ENCODE measurements at regions not wholly inside any gene's neighbourhood (a gene's known extent, or its start where the extent isn't known, plus 50 kb on each side); places are given as distances from the start of the nearest gene placed in this dataset.
"Not testable (repeated sequence)": the region's sequence is repeated elsewhere in the genome, so short reads cannot be mapped to it uniquely, and the experiment has no call there.

DNA sequence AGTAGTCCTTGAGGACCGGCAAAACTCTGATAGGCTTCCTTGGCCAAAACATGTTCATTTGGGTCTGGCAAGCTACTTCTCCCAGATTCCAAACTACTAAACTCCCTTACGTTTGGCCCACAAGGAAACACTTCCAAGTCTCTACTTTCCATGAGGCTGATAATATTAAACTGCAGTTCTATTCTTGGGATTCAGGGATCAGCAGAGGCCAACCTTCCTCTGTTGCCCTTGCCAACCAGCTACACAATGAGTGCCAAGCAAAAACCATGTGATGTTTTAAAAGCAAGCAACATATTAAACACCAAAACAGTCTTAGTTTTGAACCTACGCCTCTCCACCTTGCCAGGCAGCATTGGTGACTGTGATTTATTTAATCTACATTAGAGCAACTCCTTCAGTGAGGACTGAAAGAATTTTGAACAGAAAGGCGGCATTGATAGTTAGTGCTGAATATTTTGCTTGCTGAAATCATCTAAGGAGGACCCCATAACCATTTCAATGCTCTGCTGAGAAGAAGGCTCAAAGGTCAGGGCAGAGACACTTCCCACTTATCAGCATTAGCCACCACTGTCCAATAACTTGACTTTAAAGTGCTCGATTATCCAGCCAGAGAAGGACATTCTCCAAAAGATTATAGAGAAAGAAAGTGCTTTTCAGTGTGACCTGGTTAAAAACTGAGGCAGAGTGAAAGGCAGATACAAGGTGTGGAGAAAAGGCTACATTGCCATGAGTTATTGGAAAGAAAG is 287.1 kb downstream of the TBC1D4 start:
- in situ Hi-C loops (cut with HindIII; ENCODE audit: low pct_unique_long_range_greater_than_20kb, low sequenced_read_pairs), result no loop called here
- no peak for DNase-seq (ENCODE audit: low read depth, low spot score)

DNA sequence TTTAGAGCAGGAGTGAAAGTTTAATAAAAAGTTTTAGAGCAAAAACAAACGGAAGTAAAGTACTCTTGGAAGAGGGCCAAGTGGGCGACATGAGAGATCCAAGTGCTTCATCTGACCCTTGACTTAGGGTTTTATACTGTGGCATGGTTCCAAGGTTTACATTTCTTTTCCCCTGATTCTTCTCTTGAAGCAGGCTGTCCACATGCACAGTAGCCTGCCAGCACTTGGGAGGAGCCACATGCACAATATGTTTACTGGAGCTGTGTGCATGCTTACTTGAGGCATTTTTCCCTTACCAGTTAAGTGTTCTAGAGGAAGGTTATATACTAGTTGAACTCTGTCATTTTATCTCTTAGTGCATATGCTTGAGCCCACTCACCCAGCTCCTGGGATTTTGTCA is 295.6 kb downstream of the TBC1D4 start:
- in situ Hi-C loops (cut with HindIII; ENCODE audit: low pct_unique_long_range_greater_than_20kb, low sequenced_read_pairs), result no loop called here
- no peak for DNase-seq (ENCODE audit: low read depth, low spot score)

DNA sequence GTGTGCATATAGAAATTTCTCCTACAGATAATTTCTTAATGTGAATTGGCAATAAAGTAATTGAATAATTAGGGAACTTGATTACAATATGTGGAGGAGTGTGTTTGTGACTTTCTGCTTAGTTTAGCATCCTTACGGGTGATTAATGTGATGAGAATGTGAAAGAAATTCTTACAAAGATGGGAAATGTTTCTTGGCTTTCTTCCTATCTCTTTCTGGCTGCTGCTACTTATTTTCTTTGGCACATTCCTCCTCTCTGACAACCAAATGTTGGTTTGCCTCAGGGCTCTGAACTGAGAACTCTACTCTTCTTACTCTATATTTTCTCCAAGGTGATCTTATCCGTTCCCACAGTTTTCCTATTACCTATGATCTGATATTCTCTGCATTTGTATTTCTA is 300.1 kb downstream of the TBC1D4 start:
- in situ Hi-C loops (cut with HindIII; ENCODE audit: low pct_unique_long_range_greater_than_20kb, low sequenced_read_pairs), result no loop called here
- no peak for DNase-seq (ENCODE audit: low read depth, low spot score)

DNA sequence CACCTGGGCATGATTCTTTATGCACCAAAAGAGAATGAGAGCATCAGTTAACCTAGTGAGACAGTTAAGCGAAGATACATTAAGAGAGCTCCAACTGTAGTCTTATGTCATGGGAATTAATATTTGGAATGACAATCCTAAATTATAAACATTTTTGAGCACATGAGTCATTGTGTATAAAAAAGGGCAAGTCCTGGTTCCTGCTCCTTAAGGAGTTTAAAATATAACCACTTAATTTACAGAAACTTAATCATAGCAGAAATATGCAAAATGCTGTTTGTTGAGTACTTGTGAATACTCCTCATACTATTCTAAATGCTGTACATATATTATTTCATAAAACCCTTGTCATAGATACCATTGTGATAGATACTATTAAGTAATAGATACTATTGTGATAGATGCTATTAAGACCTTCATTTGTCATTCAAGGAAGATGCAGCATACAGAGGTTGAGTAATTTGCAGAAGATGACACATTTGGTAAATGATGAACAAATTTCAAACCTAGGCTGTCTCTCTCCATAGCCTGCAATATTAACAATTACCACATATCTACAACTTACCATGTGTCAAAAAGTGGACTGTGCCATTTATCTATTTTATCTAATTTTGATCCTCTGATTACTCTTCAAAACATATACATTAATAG is 301.0 kb downstream of the TBC1D4 start:
- no peak for DNase-seq (ENCODE audit: low read depth, low spot score)
- in situ Hi-C loops (cut with HindIII; ENCODE audit: low pct_unique_long_range_greater_than_20kb, low sequenced_read_pairs), result no loop called here

DNA sequence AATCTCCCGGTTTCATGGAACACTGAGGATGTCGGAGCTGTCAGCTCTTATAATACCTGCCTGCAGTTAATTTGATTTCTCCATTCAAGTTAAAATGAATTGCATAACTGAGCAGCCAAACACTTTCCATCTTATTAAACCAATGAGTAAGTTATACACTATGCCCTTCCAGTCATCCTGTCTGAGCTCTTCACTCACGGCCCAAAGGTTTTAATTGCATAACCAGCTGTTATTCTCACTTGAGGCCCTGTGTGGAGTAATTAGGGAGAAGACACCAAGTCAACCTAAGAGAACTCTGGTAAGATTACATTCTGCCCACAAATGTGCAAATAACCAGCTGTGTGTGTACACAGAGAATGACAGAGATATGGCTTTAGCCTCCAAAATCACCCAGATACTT is 303.5 kb downstream of the TBC1D4 start:
- in situ Hi-C loops (cut with HindIII; ENCODE audit: low pct_unique_long_range_greater_than_20kb, low sequenced_read_pairs), result no loop called here
- DNase-seq (ENCODE audit: low read depth, low spot score), result no peak

DNA sequence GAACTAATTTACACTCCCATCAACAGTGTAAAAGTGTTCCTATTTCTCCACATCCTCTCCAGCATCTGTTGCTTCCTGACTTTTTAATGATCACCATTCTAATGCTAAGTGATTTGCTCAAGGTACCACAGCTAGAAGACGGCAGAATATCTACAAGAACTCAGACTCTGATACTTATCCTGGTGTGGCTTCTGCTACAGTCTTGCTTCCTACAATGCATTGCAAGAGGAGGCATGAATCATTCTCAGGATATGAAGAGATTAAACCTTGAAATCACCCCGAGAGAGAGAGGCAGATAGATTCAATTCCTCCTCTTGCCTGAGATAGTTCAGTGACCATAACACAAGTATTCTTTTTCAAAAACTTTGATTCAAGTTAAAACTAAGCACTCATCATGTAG is 306.4 kb downstream of the TBC1D4 start:
- DNase-seq (ENCODE audit: low read depth, low spot score), result no peak

DNA sequence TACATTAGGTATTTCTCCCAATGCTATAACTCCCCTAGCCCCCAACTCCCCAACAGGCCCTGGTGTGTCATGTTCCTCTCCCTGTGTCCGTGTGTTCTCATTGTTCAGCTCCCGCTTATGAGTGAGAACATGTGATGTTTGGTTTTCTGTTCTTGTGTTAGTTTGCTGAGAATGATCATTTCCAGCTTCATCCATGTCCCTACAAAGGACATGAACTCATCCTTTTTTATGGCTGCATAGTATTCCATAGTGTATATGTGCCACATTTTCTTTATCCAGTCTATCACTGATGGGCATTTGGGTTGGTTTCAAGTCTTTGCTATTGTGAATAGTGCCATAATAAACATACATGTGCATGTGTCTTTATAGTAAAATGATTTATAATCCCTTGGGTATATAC is 306.9 kb downstream of the TBC1D4 start:
- in situ Hi-C loops (cut with HindIII; ENCODE audit: low pct_unique_long_range_greater_than_20kb, low sequenced_read_pairs); DNase-seq (ENCODE audit: low read depth, low spot score): not testable (repeated sequence)

More for the DNA sequence above, 306.4 kb downstream of the TBC1D4 start:
- in situ Hi-C loops (cut with HindIII; ENCODE audit: low pct_unique_long_range_greater_than_20kb, low sequenced_read_pairs), result no loop called here

DNA sequence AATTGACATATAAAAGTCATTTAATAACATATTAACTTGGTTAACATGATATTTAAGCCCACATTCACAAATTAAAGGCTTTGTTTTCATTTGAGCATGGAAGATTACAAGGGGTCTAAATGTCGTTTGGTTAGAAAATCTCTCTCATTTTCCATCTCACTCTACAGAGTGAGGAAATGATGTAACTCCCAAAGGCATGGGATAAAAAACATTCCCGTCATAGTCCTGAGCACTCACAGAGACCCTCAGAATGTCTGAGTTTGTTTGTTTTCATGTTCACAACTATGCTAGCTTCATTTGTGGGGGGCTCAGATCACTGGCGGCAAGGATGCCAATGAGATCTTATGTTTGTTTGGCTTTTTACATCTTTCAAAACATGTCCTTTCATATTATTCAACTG is 307.5 kb downstream of the TBC1D4 start:
- in situ Hi-C loops (cut with HindIII; ENCODE audit: low pct_unique_long_range_greater_than_20kb, low sequenced_read_pairs), result no loop called here
- DNase-seq (ENCODE audit: low read depth, low spot score), result no peak

DNA sequence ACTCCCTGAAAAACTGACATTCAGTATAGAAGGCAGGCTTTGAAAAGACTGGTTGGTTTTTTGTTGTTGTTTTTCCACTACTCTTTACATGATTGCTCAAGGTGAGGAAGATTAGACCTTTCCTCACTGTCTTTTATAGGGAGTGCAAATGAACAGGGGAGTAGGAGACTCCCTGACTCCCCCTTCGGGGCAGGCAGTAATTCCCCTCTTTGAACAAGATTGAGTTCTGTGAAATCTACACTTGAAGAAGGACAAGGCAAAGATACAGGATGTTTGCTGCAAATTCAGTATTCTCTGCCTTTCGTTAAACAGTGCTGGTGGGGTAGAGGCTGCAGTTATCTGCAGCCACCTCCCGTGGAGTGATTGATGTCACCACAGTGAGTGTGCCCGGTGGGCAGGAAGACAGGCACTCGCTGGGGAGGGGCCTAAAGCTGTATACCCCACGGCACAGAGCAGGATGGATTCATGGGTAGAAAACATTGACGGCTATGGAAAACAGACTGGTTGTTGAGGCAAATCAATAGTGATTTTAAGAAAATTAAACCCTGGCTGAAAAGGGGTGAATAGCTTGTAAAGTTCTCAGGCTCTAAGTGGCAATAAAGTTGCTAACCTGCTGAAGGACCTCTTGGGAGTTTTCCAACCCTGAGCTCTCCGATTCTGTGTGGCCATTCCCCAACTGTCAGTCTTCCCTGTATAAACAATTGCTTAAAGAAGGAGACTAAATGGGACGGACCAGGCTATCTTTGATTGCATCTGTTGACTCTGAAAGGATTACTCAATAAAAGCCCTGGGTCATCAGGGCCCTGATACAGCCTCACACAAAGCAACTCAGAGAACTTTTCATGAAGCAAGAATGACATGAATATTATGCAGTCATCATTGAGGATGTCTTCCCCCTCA is 308.3 kb downstream of the TBC1D4 start:
- in situ Hi-C loops (cut with HindIII; ENCODE audit: low pct_unique_long_range_greater_than_20kb, low sequenced_read_pairs), result no loop called here
- DNase-seq (ENCODE audit: low read depth, low spot score), result no peak

DNA sequence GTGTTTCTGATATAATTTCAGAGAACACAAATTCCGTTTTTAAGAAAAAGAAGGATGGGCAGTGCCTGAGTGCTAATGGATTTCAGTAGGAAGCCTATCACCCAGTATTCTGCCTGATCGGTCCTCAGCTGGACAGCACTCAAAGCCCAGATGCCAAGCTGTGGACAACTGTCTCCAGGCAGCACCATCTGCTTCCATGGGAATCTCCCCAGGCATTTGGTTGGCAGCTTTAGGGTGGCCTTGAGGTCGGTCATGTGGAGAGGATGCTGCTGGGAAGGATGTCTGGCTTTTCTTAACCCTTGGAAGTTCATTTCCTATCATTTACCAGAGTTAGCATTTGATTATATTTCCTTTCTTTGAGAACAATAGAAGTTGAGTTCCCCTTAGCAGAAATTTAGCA is 311.7 kb downstream of the TBC1D4 start:
- no peak for DNase-seq (ENCODE audit: low read depth, low spot score)
- in situ Hi-C loops (cut with HindIII; ENCODE audit: low pct_unique_long_range_greater_than_20kb, low sequenced_read_pairs), result no loop called here

DNA sequence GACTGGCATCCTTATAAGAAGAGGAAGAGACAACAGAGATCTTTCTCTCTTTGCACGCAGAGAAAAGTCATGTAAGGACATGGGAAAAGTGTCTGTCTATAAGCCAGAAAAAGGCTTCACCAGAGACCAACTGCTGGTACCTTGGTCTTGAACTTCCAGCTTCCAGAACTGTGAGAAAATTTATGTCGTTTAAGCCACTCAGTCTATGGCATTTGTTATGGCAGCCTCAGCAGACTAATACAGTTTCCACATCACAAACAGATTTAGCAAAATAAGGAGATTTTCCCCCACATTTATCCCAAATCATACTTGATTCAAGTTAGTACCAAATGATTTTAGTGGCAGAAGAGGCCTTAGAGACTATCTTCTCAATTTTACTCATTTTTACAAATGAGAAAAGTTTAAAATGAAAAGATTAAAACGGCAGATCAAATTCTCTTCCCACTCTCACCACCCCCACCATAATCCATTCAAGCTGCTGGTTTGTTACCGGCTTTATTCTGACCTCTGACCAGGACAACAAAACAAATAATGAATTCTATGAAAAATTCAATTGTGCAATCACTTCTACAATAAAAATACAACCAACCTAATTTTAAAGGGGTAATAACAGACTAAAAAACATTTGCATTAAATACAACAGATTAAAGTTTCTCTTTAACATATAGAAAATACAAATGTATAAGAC is 316.3 kb downstream of the TBC1D4 start:
- in situ Hi-C loops (cut with HindIII; ENCODE audit: low pct_unique_long_range_greater_than_20kb, low sequenced_read_pairs), result no loop called here
- no peak for DNase-seq (ENCODE audit: low read depth, low spot score)

DNA sequence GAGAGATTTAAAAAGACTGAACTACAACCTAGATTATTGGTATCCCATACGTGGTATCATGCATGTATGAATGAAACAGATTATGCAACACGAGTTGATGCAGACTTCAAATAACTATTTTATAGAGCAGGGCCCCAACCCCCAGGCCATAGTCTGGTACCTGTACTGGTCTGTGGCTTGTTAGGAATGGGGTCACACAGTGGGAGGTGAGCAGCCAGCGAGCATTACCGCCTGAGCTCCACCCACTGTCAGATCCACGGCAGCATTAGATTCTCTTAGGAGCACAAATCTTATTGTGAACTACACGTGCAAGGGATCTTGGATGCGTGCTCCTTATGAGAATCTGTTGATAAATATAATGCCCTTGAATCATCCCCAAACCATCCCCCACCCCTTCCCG is 320.2 kb downstream of the TBC1D4 start:
- no peak for DNase-seq (ENCODE audit: low read depth, low spot score)
- in situ Hi-C loops (cut with HindIII; ENCODE audit: low pct_unique_long_range_greater_than_20kb, low sequenced_read_pairs), result no loop called here

DNA sequence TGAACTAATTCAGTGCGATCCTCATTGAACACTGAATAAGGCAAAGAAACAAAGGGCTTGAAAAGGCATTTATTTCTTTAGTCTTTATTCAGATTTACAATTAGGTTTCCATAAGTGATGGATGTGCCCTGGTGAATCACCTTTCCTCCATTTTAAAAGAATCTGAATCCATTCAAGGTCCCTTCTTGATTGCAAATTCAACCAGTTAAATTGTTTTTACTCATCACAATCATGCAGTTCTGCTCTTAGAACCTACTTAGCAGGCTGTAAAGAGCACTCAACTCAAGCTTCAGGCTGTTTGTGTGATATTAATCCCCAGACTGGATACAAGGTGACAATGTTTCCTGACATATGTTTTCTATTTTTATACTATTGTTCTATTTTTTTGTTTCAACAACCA is 321.0 kb downstream of the TBC1D4 start:
- DNase-seq (ENCODE audit: low read depth, low spot score), result no peak
- in situ Hi-C loops (cut with HindIII; ENCODE audit: low pct_unique_long_range_greater_than_20kb, low sequenced_read_pairs), result no loop called here

DNA sequence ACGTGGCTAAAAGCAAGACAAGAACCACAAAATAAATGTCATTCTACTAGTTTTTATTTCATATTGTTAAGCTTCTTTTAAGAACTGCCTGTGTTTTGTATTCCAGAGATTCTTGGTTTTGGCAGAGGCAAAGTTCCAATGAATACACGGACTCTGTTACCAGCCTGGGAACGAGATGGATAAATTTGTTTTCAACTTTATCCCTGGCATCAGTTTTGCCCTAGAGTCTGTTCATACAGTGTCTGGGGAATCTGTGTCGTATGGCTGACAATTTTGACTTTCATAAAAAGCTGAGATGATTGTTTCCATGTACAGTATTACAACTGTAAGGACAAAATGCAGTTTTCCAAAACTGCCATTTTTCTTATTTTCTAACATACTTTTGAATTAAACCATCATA is 327.6 kb downstream of the TBC1D4 start:
- in situ Hi-C loops (cut with HindIII; ENCODE audit: low pct_unique_long_range_greater_than_20kb, low sequenced_read_pairs), result no loop called here
- DNase-seq (ENCODE audit: low read depth, low spot score), result no peak

DNA sequence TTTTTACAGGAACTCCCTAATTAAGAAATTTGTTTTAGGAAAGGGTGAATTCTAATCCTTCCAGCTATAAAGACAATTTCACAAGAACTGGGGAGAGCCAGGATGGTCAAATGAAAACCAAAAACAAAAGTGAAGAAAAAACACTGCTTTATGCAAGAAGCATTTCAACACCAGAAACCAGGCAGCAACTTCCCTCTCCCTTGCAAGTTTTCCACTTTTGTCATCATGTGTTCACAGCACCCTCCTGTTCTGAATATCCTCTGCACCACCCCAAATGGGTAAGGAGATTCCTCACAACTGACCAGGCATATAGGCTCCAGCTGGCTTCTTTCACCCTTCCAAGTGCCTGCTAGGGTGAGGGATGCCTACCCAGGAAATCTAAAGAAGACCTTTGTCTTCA is 328.1 kb downstream of the TBC1D4 start:
- in situ Hi-C loops (cut with HindIII; ENCODE audit: low pct_unique_long_range_greater_than_20kb, low sequenced_read_pairs), result no loop called here
- no peak for DNase-seq (ENCODE audit: low read depth, low spot score)

DNA sequence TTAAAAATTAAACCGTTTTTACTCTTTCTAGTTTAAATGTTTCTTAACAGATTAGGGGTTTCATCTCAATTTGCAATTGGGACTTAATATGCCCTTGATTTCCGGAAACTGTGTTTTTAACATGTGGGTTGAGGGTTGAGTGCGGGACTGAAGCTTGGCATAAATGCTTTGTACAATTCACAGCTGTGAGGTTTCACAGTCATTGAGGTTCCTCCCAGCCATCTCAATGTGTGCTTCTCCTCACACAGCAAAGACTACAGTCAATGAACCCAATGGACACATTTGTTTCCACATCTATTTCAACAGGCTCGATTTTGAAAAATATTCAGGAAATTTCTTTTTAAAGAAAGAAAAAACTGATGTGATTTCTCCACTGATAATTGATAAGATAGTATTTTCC is 328.6 kb downstream of the TBC1D4 start:
- DNase-seq (ENCODE audit: low read depth, low spot score), result no peak
- in situ Hi-C loops (cut with HindIII; ENCODE audit: low pct_unique_long_range_greater_than_20kb, low sequenced_read_pairs), result no loop called here

DNA sequence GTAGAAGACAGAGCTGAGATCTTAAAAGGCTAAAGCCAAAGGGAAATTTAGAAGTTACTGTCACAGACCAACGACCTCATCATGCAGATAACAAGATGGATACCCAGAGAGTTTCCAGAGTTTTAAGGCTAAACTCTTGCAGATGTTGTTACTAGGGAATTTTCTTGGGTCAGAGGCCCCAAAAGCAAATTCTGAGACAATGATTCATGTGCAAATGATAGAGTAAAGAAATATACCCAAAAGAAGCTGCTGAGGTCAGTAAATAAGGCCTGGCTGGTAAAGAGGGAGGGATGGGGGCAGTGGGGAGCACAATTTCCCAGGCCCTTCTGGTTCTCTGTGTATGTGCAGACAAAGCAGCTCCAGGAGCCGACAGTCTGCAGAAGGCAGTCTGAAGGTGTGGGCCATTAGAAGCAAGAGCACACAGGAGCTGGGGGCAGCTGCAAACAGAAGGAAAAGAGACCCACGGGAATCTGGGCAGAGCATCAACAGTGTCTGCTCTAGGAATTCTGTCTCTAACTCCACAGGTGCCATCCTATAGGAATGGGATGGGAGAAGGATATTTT is 330.8 kb downstream of the TBC1D4 start:
- in situ Hi-C loops (cut with HindIII; ENCODE audit: low pct_unique_long_range_greater_than_20kb, low sequenced_read_pairs), result no loop called here
- DNase-seq (ENCODE audit: low read depth, low spot score), result no peak

DNA sequence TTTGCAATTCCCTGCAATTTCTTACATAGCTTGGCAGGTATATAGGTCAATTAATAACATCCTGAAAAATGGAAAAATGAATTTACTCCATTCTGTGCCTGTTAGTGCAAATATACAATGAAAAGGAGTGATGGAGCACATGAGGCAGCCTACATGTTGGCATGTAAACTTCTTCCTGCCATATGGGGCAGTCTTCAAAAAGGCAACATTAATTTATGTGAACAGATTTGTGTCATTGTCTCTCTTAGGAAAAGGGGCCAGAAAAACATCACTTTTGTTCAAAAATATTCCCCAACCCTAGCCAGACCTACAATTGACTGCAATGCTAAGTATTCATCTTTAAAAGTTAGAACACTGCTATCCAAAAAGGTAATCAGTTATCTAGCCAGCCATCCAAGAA is 332.2 kb downstream of the TBC1D4 start:
- no peak for DNase-seq (ENCODE audit: low read depth, low spot score)
- in situ Hi-C loops (cut with HindIII; ENCODE audit: low pct_unique_long_range_greater_than_20kb, low sequenced_read_pairs), result no loop called here

Measured in SK-MEL-5 (cell line).